ENCODE measurements at regions not wholly inside any gene's neighbourhood (a gene's known extent, or its start where the extent isn't known, plus 50 kb on each side); places are given as distances from the start of the nearest gene placed in this dataset.

GRCh38 chr6:22003287-22003686, 293.5 kb downstream of the PRL start:
- TF ChIP-seq CTCF (IDR thresholded peaks at IDR 0.05; ENCODE audit: low read depth, low read length, poor library complexity, severe bottlenecking) (no peak), EZH2phosphoT487 (IDR thresholded peaks at IDR 0.05; ENCODE audit: borderline replicate concordance, low read length) (no peak)

Measured in DOHH2 (cell line).